ENCODE measurements at regions not wholly inside any gene's neighbourhood (a gene's known extent, or its start where the extent isn't known, plus 50 kb on each side); places are given as distances from the start of the nearest gene placed in this dataset.

DNA sequence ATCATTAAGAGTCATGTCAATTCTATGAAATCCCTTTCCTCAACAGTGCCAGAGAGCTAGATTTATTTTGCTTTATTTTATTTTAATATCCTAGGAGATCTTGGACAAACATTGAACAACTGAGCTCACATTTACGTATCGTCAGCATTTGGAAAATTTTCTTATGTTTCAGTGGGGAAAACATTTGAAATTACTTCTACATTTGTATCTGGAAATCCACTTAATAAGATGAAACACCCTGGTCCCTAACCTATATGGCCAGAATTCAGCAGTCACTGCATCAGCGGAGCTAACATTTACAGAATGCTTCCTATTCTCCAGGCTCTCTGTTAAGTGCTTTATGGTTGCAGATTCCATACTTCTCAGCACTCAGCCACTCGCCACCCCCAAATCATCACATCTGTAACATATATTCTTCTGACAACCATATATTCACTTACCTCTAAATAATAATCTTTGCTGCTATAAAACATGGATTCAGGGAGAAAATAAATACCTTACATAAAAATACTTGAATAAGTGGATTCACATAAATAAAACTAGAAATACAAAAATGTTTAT is 773.9 kb downstream of the JRKL start:
- Histone ChIP-seq H3K9ac (ENCODE audit: insufficient read depth in 1 of 2, low read depth in 2 of 2, low read length in 2 of 2) (no peak overlapping the region), H3K4me3 (no peak overlapping the region), H3K79me2 (ENCODE audit: control insufficient read depth, insufficient read depth, low read length) (no peaks in the 10 kb centered on the region), H2AFZ (ENCODE audit: low read depth, low read length) (no peak overlapping the region), H3K27me3 (ENCODE audit: control insufficient read depth in 2 of 2, insufficient read depth in 2 of 2, low read length in 2 of 2) (no peaks in the 10 kb centered on the region), H3K27ac (ENCODE audit: extremely low read depth, low read depth, low read length) (no peak overlapping the region), H3K4me1 (replicated peaks in 1 of 2; ENCODE audit: control insufficient read depth in 2 of 2, insufficient read depth in 2 of 2, low read length in 2 of 2) (no peaks in the 10 kb centered on the region), H3K9me1 (ENCODE audit: control insufficient read depth, insufficient read depth, low read length) (no peaks in the 10 kb centered on the region), H3K4me2 (ENCODE audit: insufficient read depth, low read length) (no peak overlapping the region), H3K36me3 (ENCODE audit: control insufficient read depth, insufficient read depth, low read length) (no peaks in the 10 kb centered on the region), H3K9me3 (replicated peaks; ENCODE audit: control insufficient read depth, insufficient read depth, low read depth, low read length) (no peaks in the 10 kb centered on the region), H4K20me1 (replicated peaks; ENCODE audit: control insufficient read depth, insufficient read depth, low read length) (no peaks in the 10 kb centered on the region)
- FAIRE-seq (no peak), DNase-seq (ENCODE audit: extremely low read depth in 1 of 4, low spot score in 3 of 4) (no peak), ATAC-seq (no peak)
- CTCF ChIA-PET (ENCODE audit: low intra/inter-chr PET ratio), result no interaction called here
- POLR2A ChIA-PET, result no interaction called here
- in situ Hi-C loops (cut with MboI), result no loop called here
- intact Hi-C loops (cut with micrococcal nuclease), result no loop called here
- 0% methylated on average over 4 of the region's 4 CpGs for WGBS (ENCODE audit: insufficient coverage, low coverage, missing lambda C conversion rate)
- BruUV-seq (replicated peaks), result no TSS peak
- TF ChIP-seq, protein P1, sequence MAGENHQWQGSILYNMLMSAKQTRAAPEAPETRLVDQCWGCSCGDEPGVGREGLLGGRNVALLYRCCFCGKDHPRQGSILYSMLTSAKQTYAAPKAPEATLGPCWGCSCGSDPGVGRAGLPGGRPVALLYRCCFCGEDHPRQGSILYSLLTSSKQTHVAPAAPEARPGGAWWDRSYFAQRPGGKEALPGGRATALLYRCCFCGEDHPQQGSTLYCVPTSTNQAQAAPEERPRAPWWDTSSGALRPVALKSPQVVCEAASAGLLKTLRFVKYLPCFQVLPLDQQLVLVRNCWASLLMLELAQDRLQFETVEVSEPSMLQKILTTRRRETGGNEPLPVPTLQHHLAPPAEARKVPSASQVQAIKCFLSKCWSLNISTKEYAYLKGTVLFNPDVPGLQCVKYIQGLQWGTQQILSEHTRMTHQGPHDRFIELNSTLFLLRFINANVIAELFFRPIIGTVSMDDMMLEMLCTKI (IDR thresholded peaks at IDR 0.05; ENCODE audit: partially characterized antibody), result no peak
- TF ChIP-seq MTA3 (IDR thresholded peaks at IDR 0.05; ENCODE audit: borderline replicate concordance) (no peak), PCBP2 (IDR thresholded peaks at IDR 0.05; ENCODE audit: low read depth, low read length, poor library complexity, severe bottlenecking) (no peak), TAF9B (IDR thresholded peaks at IDR 0.05; ENCODE audit: partially characterized antibody) (no peak), ZFPM2 (CRISPR knock-in tag; IDR thresholded peaks at IDR 0.05) (no peak), HMG20A (CRISPR knock-in tag; conservative IDR thresholded peaks at IDR 0.05) (no peak), RBM15 (IDR thresholded peaks at IDR 0.05; ENCODE audit: insufficient read depth, low read length) (no peak), POLR3G (IDR thresholded peaks at IDR 0.05; ENCODE audit: extremely low read depth, insufficient read length, insufficient replicate concordance) (no peak), NFXL1 (CRISPR knock-in tag; IDR thresholded peaks at IDR 0.05) (no peak), MAFG (tag; conservative IDR thresholded peaks at IDR 0.05) (no peak), CTBP1 (IDR thresholded peaks at IDR 0.05; ENCODE audit: borderline replicate concordance) (no peak)
- TF ChIP-seq, protein P2, sequence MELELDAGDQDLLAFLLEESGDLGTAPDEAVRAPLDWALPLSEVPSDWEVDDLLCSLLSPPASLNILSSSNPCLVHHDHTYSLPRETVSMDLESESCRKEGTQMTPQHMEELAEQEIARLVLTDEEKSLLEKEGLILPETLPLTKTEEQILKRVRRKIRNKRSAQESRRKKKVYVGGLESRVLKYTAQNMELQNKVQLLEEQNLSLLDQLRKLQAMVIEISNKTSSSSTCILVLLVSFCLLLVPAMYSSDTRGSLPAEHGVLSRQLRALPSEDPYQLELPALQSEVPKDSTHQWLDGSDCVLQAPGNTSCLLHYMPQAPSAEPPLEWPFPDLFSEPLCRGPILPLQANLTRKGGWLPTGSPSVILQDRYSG (tag; conservative IDR thresholded peaks at IDR 0.05; ENCODE audit: low read depth), result no peak
- TF ChIP-seq, protein P3, sequence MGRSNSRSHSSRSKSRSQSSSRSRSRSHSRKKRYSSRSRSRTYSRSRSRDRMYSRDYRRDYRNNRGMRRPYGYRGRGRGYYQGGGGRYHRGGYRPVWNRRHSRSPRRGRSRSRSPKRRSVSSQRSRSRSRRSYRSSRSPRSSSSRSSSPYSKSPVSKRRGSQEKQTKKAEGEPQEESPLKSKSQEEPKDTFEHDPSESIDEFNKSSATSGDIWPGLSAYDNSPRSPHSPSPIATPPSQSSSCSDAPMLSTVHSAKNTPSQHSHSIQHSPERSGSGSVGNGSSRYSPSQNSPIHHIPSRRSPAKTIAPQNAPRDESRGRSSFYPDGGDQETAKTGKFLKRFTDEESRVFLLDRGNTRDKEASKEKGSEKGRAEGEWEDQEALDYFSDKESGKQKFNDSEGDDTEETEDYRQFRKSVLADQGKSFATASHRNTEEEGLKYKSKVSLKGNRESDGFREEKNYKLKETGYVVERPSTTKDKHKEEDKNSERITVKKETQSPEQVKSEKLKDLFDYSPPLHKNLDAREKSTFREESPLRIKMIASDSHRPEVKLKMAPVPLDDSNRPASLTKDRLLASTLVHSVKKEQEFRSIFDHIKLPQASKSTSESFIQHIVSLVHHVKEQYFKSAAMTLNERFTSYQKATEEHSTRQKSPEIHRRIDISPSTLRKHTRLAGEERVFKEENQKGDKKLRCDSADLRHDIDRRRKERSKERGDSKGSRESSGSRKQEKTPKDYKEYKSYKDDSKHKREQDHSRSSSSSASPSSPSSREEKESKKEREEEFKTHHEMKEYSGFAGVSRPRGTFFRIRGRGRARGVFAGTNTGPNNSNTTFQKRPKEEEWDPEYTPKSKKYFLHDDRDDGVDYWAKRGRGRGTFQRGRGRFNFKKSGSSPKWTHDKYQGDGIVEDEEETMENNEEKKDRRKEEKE (IDR thresholded peaks at IDR 0.05; ENCODE audit: borderline replicate concordance in 1 of 2, control insufficient read depth in 1 of 2, low read depth in 2 of 2, low read length in 1 of 2), result no peak

Data from K562 (cell line).